Naive thymus-derived CD4-positive, alpha-beta T cell (primary cell): ENCODE measurements at regions not wholly inside any gene's neighbourhood (a gene's known extent, or its start where the extent isn't known, plus 50 kb on each side); places are given as distances from the start of the nearest gene placed in this dataset.

Experiments
- ATAC-seq: fragments of 150-1000 bp; cut with Tn5 transposase; 2 replicates; pipeline ENCODE4 v1.10.0; 2021; ENCODE audit warnings: mild to moderate bottlenecking, moderate library complexity
- CTCF ChIA-PET: fragments of 350-600 bp; sonication (Branson Sonifier 250); formaldehyde crosslinking; loops from one replicate; lab custom pipeline; 2021; ENCODE audit warnings: antibody characterized with exemption; lab: Charles Lee
- POLR2A ChIA-PET: fragments of 350-600 bp; sonication (Branson Sonifier 250); formaldehyde crosslinking; loops from one replicate; lab custom pipeline; 2021; ENCODE audit warnings: antibody characterized with exemption, inconsistent platforms; lab: Charles Lee
- DNase-seq, 9 donors: peaks; one replicate each; pipeline versions ENCODE4 v3.0.0 to v3.0.0-alpha.2; 2020 to 2022; ENCODE audit warnings: mixed read lengths in 1 of 9
- H3K27ac ChIP-seq: one replicate; pipeline ENCODE4 v1.7.0; 2013; ENCODE audit warnings: mild to moderate bottlenecking, low read depth, low read length, moderate library complexity
- H3K27me3 ChIP-seq, 2 donors: one replicate each; pipeline ENCODE4 v1.7.0; 2013; ENCODE audit warnings: low read length in 2 of 2, mild to moderate bottlenecking in 2 of 2, moderate library complexity in 2 of 2; ENCODE audit not compliant: control insufficient read depth in 2 of 2, insufficient read depth in 2 of 2
- H3K36me3 ChIP-seq, 3 experiments: 1 replicate in 2 of 3; 2 replicates in 1 of 3; pipeline ENCODE4 v1.7.0; 2013; ENCODE audit warnings: low read length in 3 of 3, mild to moderate bottlenecking in 3 of 3, moderate library complexity in 1 of 3; ENCODE audit not compliant: insufficient read depth in 3 of 3, control insufficient read depth in 2 of 3
- H3K4me1 ChIP-seq, 2 donors: one replicate each; pipeline ENCODE4 v1.7.0; 2013; ENCODE audit warnings: low read length in 2 of 2, mild to moderate bottlenecking in 2 of 2, moderate library complexity in 1 of 2; ENCODE audit not compliant: control insufficient read depth in 2 of 2, insufficient read depth in 2 of 2
- H3K4me3 ChIP-seq: 2 replicates; pipeline ENCODE4 v1.7.0; 2013; ENCODE audit warnings: mild to moderate bottlenecking, low read length
- H3K9me3 ChIP-seq, 3 experiments: 1 replicate in 2 of 3; 2 replicates in 1 of 3; pipeline ENCODE4 v1.7.0; 2013; ENCODE audit warnings: low read length in 3 of 3; ENCODE audit not compliant: control insufficient read depth in 2 of 3
- H3K27ac Mint-ChIP-seq, 9 donors: one replicate each; pipeline ENCODE4 v1.8.0; 2020 to 2022; ENCODE audit warnings: mixed read lengths in 9 of 9, mild to moderate bottlenecking in 8 of 9, moderate library complexity in 5 of 9, inconsistent platforms in 2 of 9
- H3K27me3 Mint-ChIP-seq, 5 donors: one replicate each; pipeline ENCODE4 v1.8.0; 2021 to 2022; ENCODE audit warnings: mixed read lengths in 5 of 5, mild to moderate bottlenecking in 1 of 5
- H3K36me3 Mint-ChIP-seq, 5 donors: one replicate each; pipeline ENCODE4 v1.8.0; 2020 to 2022; ENCODE audit warnings: mixed read lengths in 5 of 5, mild to moderate bottlenecking in 3 of 5, inconsistent platforms in 1 of 5
- H3K4me1 Mint-ChIP-seq, 7 donors: one replicate each; pipeline ENCODE4 v1.8.0; 2020 to 2022; ENCODE audit warnings: mixed read lengths in 7 of 7, mild to moderate bottlenecking in 3 of 7, inconsistent platforms in 1 of 7
- H3K4me3 Mint-ChIP-seq, 10 donors: one replicate each; pipeline ENCODE4 v1.8.0; 2020 to 2022; ENCODE audit warnings: mild to moderate bottlenecking in 10 of 10, mixed read lengths in 10 of 10, moderate library complexity in 6 of 10, inconsistent platforms in 2 of 10
- H3K9me3 Mint-ChIP-seq, 11 donors: one replicate each; pipeline ENCODE4 v1.8.0; 2020 to 2022; ENCODE audit warnings: mixed read lengths in 11 of 11, mild to moderate bottlenecking in 4 of 11, inconsistent platforms in 1 of 11, moderate library complexity in 1 of 11
- intact Hi-C, 2 donors: fragments of 100-400 bp; cut with micrococcal nuclease; formaldehyde crosslinking; loops; one replicate each; pipeline ENCODE4 v1.15.1; 2023

- Mint-ChIP-seq H3K4me1 (no peaks in the 10 kb centered on the region), H3K4me3 (no peak overlapping the region), H3K27ac (no peak overlapping the region), H3K27me3 (no peaks in the 10 kb centered on the region), H3K36me3 (no peaks in the 10 kb centered on the region), H3K9me3 (peaks cover 0 to 2% (median 0%) of the 10 kb centered on the region in 11 donors)
- Histone ChIP-seq H3K4me3 (no peak overlapping the region), H3K27ac (no peak overlapping the region), H3K36me3 (no peaks in the 10 kb centered on the region), H3K27me3 (no peaks in the 10 kb centered on the region), H3K9me3 (no peaks in the 10 kb centered on the region), H3K4me1 (no peaks in the 10 kb centered on the region)
- ChIA-PET POLR2A (no interaction called here), CTCF (no interaction called here)
- no peak for DNase-seq
- ATAC-seq: no peak
- intact Hi-C loops: no loop called here
These were observed 173.7 kb upstream of the DOK6 start for GRCh38 chr18:69226971-69227370.

GRCh38 chr18:69230204-69230603 lies 170.5 kb upstream of the DOK6 start:
- intact Hi-C loops: no loop called here
- CTCF ChIA-PET: no interaction called here
- ATAC-seq (no peak), DNase-seq (no peak)
- no peak overlapping the region for H3K4me3 Mint-ChIP-seq
- no peaks in the 10 kb centered on the region for H3K4me1 Mint-ChIP-seq
- no peaks in the 10 kb centered on the region for H3K36me3 Mint-ChIP-seq
- Histone ChIP-seq H3K27ac (no peak overlapping the region), H3K4me3 (no peak overlapping the region), H3K36me3 (no peaks in the 10 kb centered on the region), H3K9me3 (no peaks in the 10 kb centered on the region), H3K27me3 (no peaks in the 10 kb centered on the region), H3K4me1 (no peaks in the 10 kb centered on the region)
- H3K27ac Mint-ChIP-seq: no peak overlapping the region
- POLR2A ChIA-PET: no interaction called here
- peaks cover 0 to 2% (median 0%) of the 10 kb centered on the region in 11 donors for H3K9me3 Mint-ChIP-seq
- no peaks in the 10 kb centered on the region for H3K27me3 Mint-ChIP-seq

DNA sequence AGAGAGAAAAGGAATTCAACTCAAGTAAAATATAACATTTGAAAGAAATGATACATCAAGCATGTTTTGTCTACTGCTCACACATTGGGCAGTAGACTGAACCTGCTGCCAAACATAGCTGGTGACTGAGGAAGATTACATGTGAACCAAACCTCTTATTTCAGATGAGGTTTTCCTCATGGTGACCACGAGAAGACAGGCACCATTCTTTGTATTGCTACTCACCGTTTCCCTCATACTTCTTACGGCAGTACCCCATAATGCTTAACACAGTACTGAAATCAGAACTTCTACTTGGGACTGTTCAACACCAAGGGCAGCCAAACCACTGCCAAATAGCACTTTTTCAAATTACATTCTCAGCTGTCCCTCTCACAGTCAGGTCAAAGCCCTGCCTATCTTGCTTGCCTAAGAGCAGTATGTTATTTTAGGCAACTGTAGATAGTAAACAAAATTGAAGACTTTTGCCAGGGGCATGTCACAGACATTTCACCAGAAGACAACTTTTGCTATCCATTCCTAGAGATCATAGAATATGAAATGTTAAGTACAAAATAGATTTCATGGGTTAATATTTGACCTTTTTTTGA lies 167.1 kb upstream of the DOK6 start:
- POLR2A ChIA-PET: no interaction called here
- peaks cover 0 to 9% (median 0%) of the 10 kb centered on the region in 5 donors for H3K27me3 Mint-ChIP-seq
- intact Hi-C loops: no loop called here

GRCh38 chr18:69239849-69240674 lies 160.6 kb upstream of the DOK6 start:
- Histone ChIP-seq H3K27ac (no peak overlapping the region), H3K4me1 (no peaks in the 10 kb centered on the region), H3K36me3 (no peaks in the 10 kb centered on the region), H3K4me3 (no peak overlapping the region), H3K27me3 (no peaks in the 10 kb centered on the region), H3K9me3 (no peaks in the 10 kb centered on the region)
- ChIA-PET POLR2A (no interaction called here), CTCF (no interaction called here)
- DNase-seq (no peak), ATAC-seq (no peak)
- Mint-ChIP-seq H3K27ac (no peak overlapping the region), H3K4me3 (no peak overlapping the region), H3K9me3 (peaks cover 0 to 10% (median 0%) of the 10 kb centered on the region in 11 donors), H3K4me1 (no peaks in the 10 kb centered on the region), H3K27me3 (peaks cover 0 to 9% (median 0%) of the 10 kb centered on the region in 5 donors), H3K36me3 (no peaks in the 10 kb centered on the region)
- intact Hi-C loops: no loop called here

More for the DNA sequence above, 167.1 kb upstream of the DOK6 start:
- ATAC-seq (no peak), DNase-seq (no peak)
- no peak overlapping the region for H3K4me3 ChIP-seq
- CTCF ChIA-PET: no interaction called here
- no peaks in the 10 kb centered on the region for H3K36me3 ChIP-seq
- H3K27ac ChIP-seq: no peak overlapping the region
- Mint-ChIP-seq H3K4me3 (no peak overlapping the region), H3K4me1 (no peaks in the 10 kb centered on the region), H3K27ac (no peak overlapping the region), H3K36me3 (no peaks in the 10 kb centered on the region), H3K9me3 (peaks cover 0 to 10% (median 0%) of the 10 kb centered on the region in 11 donors)
- H3K4me1 ChIP-seq: no peaks in the 10 kb centered on the region
- H3K27me3 ChIP-seq: no peaks in the 10 kb centered on the region
- H3K9me3 ChIP-seq: no peaks in the 10 kb centered on the region

DNA sequence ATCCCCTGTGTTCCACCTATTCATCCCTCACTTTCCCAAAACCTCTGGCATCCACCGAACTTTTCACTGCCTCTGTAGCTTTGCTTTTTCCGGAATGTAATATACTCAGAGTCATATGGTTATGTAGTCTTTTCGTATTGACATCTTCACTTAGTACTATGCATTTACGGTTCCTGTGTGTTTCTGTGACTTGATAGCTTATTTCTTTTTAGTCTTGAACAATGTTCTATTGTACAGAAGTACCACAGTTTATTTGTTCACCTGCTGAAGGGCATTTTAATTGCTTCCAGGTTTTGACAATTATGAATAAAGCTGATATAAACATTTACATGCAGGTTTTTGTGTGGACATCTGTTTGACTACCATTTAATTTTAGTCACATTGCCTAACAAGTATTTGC lies 154.7 kb upstream of the DOK6 start:
- ChIA-PET CTCF (no interaction called here), POLR2A (no interaction called here)
- no peaks in the 10 kb centered on the region for H3K9me3 ChIP-seq

GRCh38 chr18:69250305-69251151 lies 150.2 kb upstream of the DOK6 start:
- H3K36me3 Mint-ChIP-seq: no peaks in the 10 kb centered on the region
- no peaks in the 10 kb centered on the region for H3K27me3 ChIP-seq
- no peak overlapping the region for H3K4me3 ChIP-seq
- H3K4me1 Mint-ChIP-seq: no peaks in the 10 kb centered on the region
- ChIA-PET CTCF (no interaction called here), POLR2A (no interaction called here)
- peaks cover 0 to 7% (median 1%) of the 10 kb centered on the region in 11 donors for H3K9me3 Mint-ChIP-seq
- DNase-seq (no peak), ATAC-seq (no peak)
- H3K36me3 ChIP-seq: no peaks in the 10 kb centered on the region
- no peak overlapping the region for H3K27ac Mint-ChIP-seq
- no peaks in the 10 kb centered on the region for H3K4me1 ChIP-seq
- no peaks in the 10 kb centered on the region for H3K27me3 Mint-ChIP-seq
- no peaks in the 10 kb centered on the region for H3K9me3 ChIP-seq
- H3K27ac ChIP-seq: no peak overlapping the region
- intact Hi-C loops: no loop called here
- H3K4me3 Mint-ChIP-seq: no peak overlapping the region

More for the DNA sequence above, 154.7 kb upstream of the DOK6 start:
- no peaks in the 10 kb centered on the region for H3K4me1 Mint-ChIP-seq
- Histone ChIP-seq H3K4me1 (no peaks in the 10 kb centered on the region), H3K27ac (no peak overlapping the region), H3K36me3 (no peaks in the 10 kb centered on the region), H3K4me3 (no peak overlapping the region), H3K27me3 (no peaks in the 10 kb centered on the region)
- H3K27ac Mint-ChIP-seq: no peak overlapping the region
- H3K4me3 Mint-ChIP-seq: no peak overlapping the region
- H3K9me3 Mint-ChIP-seq: peaks cover 0 to 4% (median 0%) of the 10 kb centered on the region in 11 donors
- no peak for ATAC-seq
- peaks cover 0 to 3% (median 0%) of the 10 kb centered on the region in 5 donors for H3K27me3 Mint-ChIP-seq
- no peak for DNase-seq
- no peaks in the 10 kb centered on the region for H3K36me3 Mint-ChIP-seq
- intact Hi-C loops: no loop called here
